ENCODE measurements at regions not wholly inside any gene's neighbourhood (a gene's known extent, or its start where the extent isn't known, plus 50 kb on each side); places are given as distances from the start of the nearest gene placed in this dataset.

DNA sequence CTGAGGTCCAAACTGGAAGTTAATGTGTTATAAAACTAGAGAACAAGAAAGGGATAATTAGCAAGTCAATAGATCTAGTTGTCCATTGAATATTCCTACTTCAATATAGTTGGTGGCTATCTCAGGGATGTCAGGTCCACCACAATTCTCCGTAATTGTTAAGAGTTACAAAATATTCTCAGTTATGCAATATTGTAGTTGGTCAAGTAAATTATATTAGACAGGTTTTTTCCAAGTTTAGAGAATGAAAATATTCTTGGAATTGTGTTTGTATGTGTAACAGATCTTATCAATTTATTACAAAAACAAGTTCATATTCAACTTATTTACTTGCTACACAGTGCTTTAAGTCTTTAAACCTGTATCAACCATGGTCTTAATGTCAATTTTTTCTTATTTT is 547.4 kb downstream of the SPRY1 start:
- ChIA-PET POLR2A (no interaction called here), CTCF (no interaction called here)
- DNase-seq (ENCODE audit: low spot score) (no peak), ATAC-seq (no peak)
- Mint-ChIP-seq H3K27me3 (ENCODE audit: low read depth) (no peaks in the 10 kb centered on the region), H3K4me3 (no peak overlapping the region), H3K4me1 (peaks cover 7% of the 10 kb centered on the region), H3K27ac (no peak overlapping the region), H3K9me3 (no peaks in the 10 kb centered on the region), H3K36me3 (no peaks in the 10 kb centered on the region)
- TF ChIP-seq ZNF232 (CRISPR knock-in tag; IDR thresholded peaks at IDR 0.05) = no peak
- TF ChIP-seq ZNF263 (CRISPR knock-in tag; IDR thresholded peaks at IDR 0.05; ENCODE audit: low read depth) = no peak
- no peak for TF ChIP-seq TCF7 (CRISPR knock-in tag; IDR thresholded peaks at IDR 0.05; ENCODE audit: low read depth)
- TF ChIP-seq ZSCAN18 (CRISPR knock-in tag; IDR thresholded peaks at IDR 0.05) = no peak
- TF ChIP-seq MAX (CRISPR knock-in tag; IDR thresholded peaks at IDR 0.05) = no peak
- no peak for TF ChIP-seq ZNF425 (CRISPR knock-in tag; conservative IDR thresholded peaks at IDR 0.05)
- TF ChIP-seq E2F5 (CRISPR knock-in tag; IDR thresholded peaks at IDR 0.05) = no peak
- TF ChIP-seq, protein P1, sequence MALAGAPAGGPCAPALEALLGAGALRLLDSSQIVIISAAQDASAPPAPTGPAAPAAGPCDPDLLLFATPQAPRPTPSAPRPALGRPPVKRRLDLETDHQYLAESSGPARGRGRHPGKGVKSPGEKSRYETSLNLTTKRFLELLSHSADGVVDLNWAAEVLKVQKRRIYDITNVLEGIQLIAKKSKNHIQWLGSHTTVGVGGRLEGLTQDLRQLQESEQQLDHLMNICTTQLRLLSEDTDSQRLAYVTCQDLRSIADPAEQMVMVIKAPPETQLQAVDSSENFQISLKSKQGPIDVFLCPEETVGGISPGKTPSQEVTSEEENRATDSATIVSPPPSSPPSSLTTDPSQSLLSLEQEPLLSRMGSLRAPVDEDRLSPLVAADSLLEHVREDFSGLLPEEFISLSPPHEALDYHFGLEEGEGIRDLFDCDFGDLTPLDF (CRISPR knock-in tag; IDR thresholded peaks at IDR 0.05) = no peak
- TF ChIP-seq FOXK1 (CRISPR knock-in tag; IDR thresholded peaks at IDR 0.05) = no peak
- TF ChIP-seq FOXJ3 (CRISPR knock-in tag; IDR thresholded peaks at IDR 0.05; ENCODE audit: borderline replicate concordance) = no peak
- TF ChIP-seq ZNF219 (CRISPR knock-in tag; IDR thresholded peaks at IDR 0.05; ENCODE audit: borderline replicate concordance) = no peak
- no peak for TF ChIP-seq HMGA2 (CRISPR knock-in tag; IDR thresholded peaks at IDR 0.05)

DNA sequence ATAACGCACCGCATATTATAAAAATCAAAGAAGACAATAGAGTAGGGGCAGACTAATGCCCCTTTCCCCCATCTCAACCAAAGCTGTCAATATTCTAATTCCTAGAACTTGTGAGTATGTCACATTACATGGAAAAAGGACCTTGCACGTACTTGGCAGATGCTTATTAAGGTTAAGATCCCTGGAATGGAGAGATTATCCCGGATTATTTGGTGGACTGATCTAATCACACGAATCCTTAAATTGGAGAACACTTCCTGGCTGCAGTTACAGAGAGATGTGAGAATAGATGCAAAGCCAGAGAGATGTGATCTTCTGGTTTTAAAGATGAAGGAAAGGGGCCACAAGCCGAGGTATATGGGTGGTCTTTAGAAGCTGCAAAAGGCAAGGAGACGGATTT is 548.7 kb downstream of the SPRY1 start:
- CTCF ChIA-PET = no interaction called here
- POLR2A ChIA-PET = no interaction called here
- H3K27me3 Mint-ChIP-seq (ENCODE audit: low read depth) = no peaks in the 10 kb centered on the region
- no peak for DNase-seq (ENCODE audit: low spot score)
- H3K36me3 Mint-ChIP-seq = no peaks in the 10 kb centered on the region
- H3K4me3 Mint-ChIP-seq = no peak overlapping the region
- H3K4me1 Mint-ChIP-seq = 0 out of 2 replicates have a peak, but pooled peaks cover 4% of the 10 kb centered on the region
- no peaks in the 10 kb centered on the region for H3K9me3 Mint-ChIP-seq
- TF ChIP-seq FOXK1 (CRISPR knock-in tag; IDR thresholded peaks at IDR 0.05) (no peak), SP1 (CRISPR knock-in tag; conservative IDR thresholded peaks at IDR 0.05) (no peak), ZBTB21 (CRISPR knock-in tag; IDR thresholded peaks at IDR 0.05; ENCODE audit: borderline replicate concordance) (no peak), NR3C1 (CRISPR knock-in tag; conservative IDR thresholded peaks at IDR 0.05; ENCODE audit: low read depth) (no peak), CREB1 (CRISPR knock-in tag; IDR thresholded peaks at IDR 0.05) (no peak), ATF3 (CRISPR knock-in tag; conservative IDR thresholded peaks at IDR 0.05) (no peak), NR1H2 (CRISPR knock-in tag; IDR thresholded peaks at IDR 0.05) (no peak), JUN (CRISPR knock-in tag; IDR thresholded peaks at IDR 0.05) (no peak), ZNF423 (CRISPR knock-in tag; IDR thresholded peaks at IDR 0.05) (no peak)
- TF ChIP-seq, protein P2, sequence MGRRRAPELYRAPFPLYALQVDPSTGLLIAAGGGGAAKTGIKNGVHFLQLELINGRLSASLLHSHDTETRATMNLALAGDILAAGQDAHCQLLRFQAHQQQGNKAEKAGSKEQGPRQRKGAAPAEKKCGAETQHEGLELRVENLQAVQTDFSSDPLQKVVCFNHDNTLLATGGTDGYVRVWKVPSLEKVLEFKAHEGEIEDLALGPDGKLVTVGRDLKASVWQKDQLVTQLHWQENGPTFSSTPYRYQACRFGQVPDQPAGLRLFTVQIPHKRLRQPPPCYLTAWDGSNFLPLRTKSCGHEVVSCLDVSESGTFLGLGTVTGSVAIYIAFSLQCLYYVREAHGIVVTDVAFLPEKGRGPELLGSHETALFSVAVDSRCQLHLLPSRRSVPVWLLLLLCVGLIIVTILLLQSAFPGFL (CRISPR knock-in tag; IDR thresholded peaks at IDR 0.05; ENCODE audit: borderline replicate concordance) = no peak
- no peak overlapping the region for H3K27ac Mint-ChIP-seq
- ATAC-seq = no peak

Measured in WTC11 (cell line).